Erythroblast (primary cell): ENCODE measurements at regions not wholly inside any gene's neighbourhood (a gene's known extent, or its start where the extent isn't known, plus 50 kb on each side); places are given as distances from the start of the nearest gene placed in this dataset.

Experiments used
- GATA1 ChIP-seq: IDR thresholded peaks from 2 replicates; pipeline ENCODE4 v1.6.1; 2011; ENCODE audit warnings: low read depth, mild to moderate bottlenecking, control low read depth, low read length, moderate library complexity
- POLR2A ChIP-seq: IDR thresholded peaks from 2 replicates; pipeline ENCODE4 v1.6.1; 2011; ENCODE audit warnings: mild to moderate bottlenecking, low read length

- TF ChIP-seq POLR2A (no peak), GATA1 (no peak)
These were observed 99.0 kb downstream of the AREG start for GRCh38 chr4:74543983-74544382.
